Choroid plexus epithelial cell (primary cell): ENCODE measurements at regions not wholly inside any gene's neighbourhood (a gene's known extent, or its start where the extent isn't known, plus 50 kb on each side); places are given as distances from the start of the nearest gene placed in this dataset.

ENCODE experiments used
- DNase-seq: peaks from one replicate; pipeline ENCODE4 v3.0.0-alpha.2; 2010; ENCODE audit warnings: low read depth
- H3K4me3 ChIP-seq: 2 replicates; pipeline ENCODE4 v1.5.1; 2011; ENCODE audit warnings: low read depth, mild to moderate bottlenecking, control low read depth, low read length, moderate library complexity
- CTCF ChIP-seq: conservative IDR thresholded peaks from 2 replicates; pipeline ENCODE4 v1.5.1; 2011; ENCODE audit warnings: low read depth, mild to moderate bottlenecking, control low read depth, inconsistent platforms, low read length, moderate library complexity

DNA sequence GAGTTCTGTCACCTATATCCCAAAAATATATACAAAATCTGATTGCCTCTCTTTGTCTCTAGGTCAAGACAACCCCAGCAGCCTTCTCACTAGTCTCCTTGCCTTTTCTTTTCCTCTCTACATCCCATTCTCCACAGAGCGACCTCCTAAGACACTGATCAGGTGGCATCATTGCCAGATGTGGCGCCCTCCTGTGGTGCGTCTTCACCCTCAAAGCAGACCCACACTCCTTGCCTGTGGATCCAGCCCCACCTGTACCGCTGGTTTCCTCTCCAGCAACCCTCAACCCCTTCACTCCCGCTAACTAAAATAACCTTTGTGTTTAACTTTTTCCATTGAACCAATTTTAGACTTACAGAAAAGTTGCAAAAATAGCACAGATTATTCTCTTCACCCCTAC is 273.3 kb downstream of the GLI2 start:
- TF ChIP-seq CTCF, result peak; percentile 56
- peak; percentile 13 for DNase-seq

GRCh38 chr2:121010998-121011397 is 274.0 kb downstream of the TFCP2L1 start:
- no peak for TF ChIP-seq CTCF
- no peak overlapping the region for H3K4me3 ChIP-seq

More for the DNA sequence above, 273.3 kb downstream of the GLI2 start:
- H3K4me3 ChIP-seq, result no peak overlapping the region

GRCh38 chr2:121014876-121015275 is 270.1 kb downstream of the TFCP2L1 start:
- TF ChIP-seq CTCF, result no peak

More at GRCh38 chr2:121010998-121011397, 274.0 kb downstream of the TFCP2L1 start:
- no peak for DNase-seq

DNA sequence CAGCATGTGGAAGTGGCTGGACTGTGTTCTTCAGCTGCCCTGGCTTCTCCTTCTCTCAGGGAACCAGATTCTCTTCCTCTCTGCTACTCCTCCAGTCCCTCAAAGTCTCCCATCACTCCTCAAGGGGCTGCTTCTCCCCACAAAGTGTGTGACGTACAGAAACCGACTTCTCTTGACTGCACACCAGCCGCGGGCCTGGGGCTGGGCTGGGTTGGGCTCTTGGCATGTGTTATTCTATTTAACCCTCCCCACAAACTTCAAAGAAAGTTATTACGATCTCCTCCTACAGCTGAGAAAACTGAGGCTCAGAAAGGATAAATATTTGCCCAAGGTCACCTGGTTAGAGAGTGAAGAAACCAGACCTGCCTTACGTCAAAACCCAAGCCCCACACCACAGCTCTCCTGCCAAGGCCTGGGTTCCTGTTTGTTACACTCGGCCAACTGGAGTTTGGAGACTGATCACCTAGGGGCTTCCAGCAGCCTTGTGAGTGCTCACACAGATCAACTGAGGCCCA is 269.0 kb downstream of the TFCP2L1 start:
- no peak overlapping the region for H3K4me3 ChIP-seq
- TF ChIP-seq CTCF, result no peak
- DNase-seq, result no peak

More at GRCh38 chr2:121014876-121015275, 270.1 kb downstream of the TFCP2L1 start:
- no peak for DNase-seq
- no peak overlapping the region for H3K4me3 ChIP-seq

DNA sequence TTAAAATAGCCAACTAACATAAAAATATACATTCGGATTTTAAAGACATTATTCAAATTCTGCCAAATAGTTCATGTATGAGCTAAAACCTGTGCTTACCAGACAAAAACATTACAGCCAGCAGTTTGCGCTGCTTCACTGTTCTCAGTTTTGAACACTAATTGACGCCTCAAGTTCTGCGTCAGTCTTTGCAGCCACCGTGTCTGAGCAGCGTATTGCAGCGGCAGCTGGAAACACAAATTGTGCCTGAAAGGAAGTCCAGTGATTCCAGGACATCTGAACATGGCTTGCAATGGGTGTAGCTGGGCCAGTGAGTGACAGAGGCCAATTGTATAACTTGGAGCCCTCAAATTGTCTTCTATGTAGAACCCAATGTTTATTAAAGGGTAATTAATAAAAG is 267.6 kb downstream of the TFCP2L1 start:
- TF ChIP-seq CTCF, result no peak

DNA sequence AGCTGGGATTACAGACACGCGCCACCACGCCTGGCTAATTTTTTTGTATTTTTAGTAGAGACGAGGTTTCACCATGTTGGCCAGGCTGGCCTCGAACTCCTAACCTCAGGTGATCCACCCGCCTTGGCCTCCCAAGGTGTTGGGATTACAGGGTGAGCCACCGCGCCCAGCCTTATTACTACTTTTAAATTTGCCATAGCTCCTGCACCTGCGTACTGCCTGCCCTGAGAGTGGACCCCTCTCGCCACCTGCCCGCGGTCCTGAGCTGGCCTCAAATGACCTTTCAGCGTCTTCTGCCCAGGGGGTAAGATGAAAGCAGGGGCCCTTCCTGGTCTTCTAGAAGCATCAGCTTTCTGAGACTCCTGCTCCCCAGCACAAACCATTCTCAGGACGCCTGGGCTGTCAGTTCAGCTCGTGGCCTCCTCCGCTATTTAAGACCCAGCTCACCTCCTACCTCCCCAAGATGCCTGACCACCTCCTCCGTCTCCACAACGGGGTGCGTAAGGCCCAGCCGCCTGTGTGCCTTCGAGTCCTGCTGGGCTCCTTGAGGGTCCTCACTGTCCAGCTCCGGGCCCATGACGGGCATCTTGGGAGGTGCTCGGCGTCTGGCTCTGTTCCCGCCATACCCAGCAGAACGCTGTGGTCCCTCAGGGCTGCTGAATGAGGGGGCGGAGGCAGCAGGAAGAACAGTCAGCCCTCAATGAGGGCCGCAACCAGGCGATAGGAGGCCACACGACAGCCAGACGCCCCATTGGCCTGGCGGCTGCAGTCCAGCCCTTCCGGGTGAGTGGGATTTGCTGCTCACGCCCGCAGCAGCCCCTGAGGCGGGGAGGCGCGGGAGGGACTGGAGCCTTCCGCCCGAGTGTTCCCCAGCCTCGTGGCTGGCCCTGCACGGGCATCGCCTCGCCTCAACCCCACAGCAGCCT is 266.6 kb downstream of the TFCP2L1 start:
- H3K4me3 ChIP-seq, result peak overlapping the region; percentile 56
- TF ChIP-seq CTCF, result no peak
- DNase-seq, result peak; percentile 77

More for the DNA sequence above, 267.6 kb downstream of the TFCP2L1 start:
- H3K4me3 ChIP-seq, result no peak overlapping the region
- no peak for DNase-seq
